Natural killer cell (primary cell): ENCODE measurements at regions not wholly inside any gene's neighbourhood (a gene's known extent, or its start where the extent isn't known, plus 50 kb on each side); places are given as distances from the start of the nearest gene placed in this dataset.

Experiments used
- ATAC-seq, 3 donors: fragments of 150-1000 bp in 2 of 3; fragments of 200-7000 bp in 1 of 3; cut with Tn5 transposase; 1 replicate in 1 of 3; 2 replicates in 2 of 3; pipeline ENCODE4 v1.10.0; 2021; ENCODE audit warnings: mild to moderate bottlenecking in 2 of 3, moderate library complexity in 2 of 3
- DNase-seq, 2 donors: peaks; one replicate each; pipeline versions ENCODE4 v3.0.0 to v3.0.0-alpha.2; 2013 to 2021; ENCODE audit warnings: mixed read lengths in 1 of 2
- H3K27ac ChIP-seq: one replicate; pipeline ENCODE4 v1.5.1; 2013; ENCODE audit warnings: mild to moderate bottlenecking, low read length
- H3K27me3 ChIP-seq: one replicate; pipeline ENCODE4 v1.6.1; 2013; ENCODE audit warnings: low read length; ENCODE audit not compliant: control insufficient read depth, insufficient read depth
- H3K36me3 ChIP-seq: one replicate; pipeline ENCODE4 v1.6.1; 2013; ENCODE audit warnings: low read length; ENCODE audit not compliant: control insufficient read depth, insufficient read depth
- H3K4me1 ChIP-seq: one replicate; pipeline ENCODE4 v1.6.1; 2013; ENCODE audit warnings: low read length; ENCODE audit not compliant: control insufficient read depth, insufficient read depth
- H3K4me3 ChIP-seq: one replicate; pipeline ENCODE4 v1.5.1; 2013; ENCODE audit warnings: low read length
- H3K9me3 ChIP-seq: one replicate; pipeline ENCODE4 v1.6.1; 2013; ENCODE audit warnings: low read length; ENCODE audit not compliant: control insufficient read depth, insufficient read depth
- H3K27ac Mint-ChIP-seq, 2 donors: one replicate each; pipeline ENCODE4 v1.8.0; 2022; ENCODE audit warnings: mild to moderate bottlenecking in 2 of 2, mixed read lengths in 2 of 2, moderate library complexity in 1 of 2
- H3K27me3 Mint-ChIP-seq, 2 donors: one replicate each; pipeline ENCODE4 v1.8.0; 2022; ENCODE audit warnings: low read depth in 2 of 2, mixed read lengths in 2 of 2
- H3K36me3 Mint-ChIP-seq: one replicate; pipeline ENCODE4 v1.8.0; 2022; ENCODE audit warnings: mixed read lengths
- H3K4me1 Mint-ChIP-seq, 2 donors: one replicate each; pipeline ENCODE4 v1.8.0; 2022; ENCODE audit warnings: mixed read lengths in 2 of 2
- H3K4me3 Mint-ChIP-seq: one replicate; pipeline ENCODE4 v1.8.0; 2022; ENCODE audit warnings: mild to moderate bottlenecking, moderate library complexity, mixed read lengths
- H3K9me3 Mint-ChIP-seq, 2 donors: one replicate each; pipeline ENCODE4 v1.8.0; 2022; ENCODE audit warnings: mixed read lengths in 2 of 2
- CTCF ChIP-seq: fragments of 200-600 bp; IDR thresholded peaks from one replicate; pipeline ENCODE4 v1.8.0; 2022; ENCODE audit warnings: antibody characterized with exemption
- WGBS: methylation state at CpG from one replicate; pipeline ENCODE4 v1.1.7; 2013; ENCODE audit warnings: missing lambda C conversion rate; ENCODE audit not compliant: insufficient coverage; 5-methylcytosine and 5-hydroxymethylcytosine counted together
- intact Hi-C: fragments of 100-400 bp; cut with micrococcal nuclease; formaldehyde crosslinking; loops from one replicate; pipeline ENCODE4 v1.14.2; 2022

- H3K9me3 ChIP-seq = no peaks in the 10 kb centered on the region
- H3K36me3 ChIP-seq = no peaks in the 10 kb centered on the region
- Mint-ChIP-seq H3K4me1 (no peaks in the 10 kb centered on the region), H3K27ac (no peak overlapping the region), H3K36me3 (no peaks in the 10 kb centered on the region), H3K9me3 (no peaks in the 10 kb centered on the region), H3K4me3 (no peak overlapping the region), H3K27me3 (peaks cover 0 to 17% of the 10 kb centered on the region in 2 donors)
- no peak overlapping the region for H3K27ac ChIP-seq
- intact Hi-C loops = loop anchor here (2.0 kb wide), 1 partner anchor 134 kb away; no protein-coding TSS in a partner anchor
- H3K4me1 ChIP-seq = no peaks in the 10 kb centered on the region
- H3K27me3 ChIP-seq = no peaks in the 10 kb centered on the region
- peak; percentile 33 for TF ChIP-seq CTCF
- H3K4me3 ChIP-seq = no peak overlapping the region
- DNase-seq (peak in 1 of 2 donors; percentile 26), ATAC-seq (no peak)
- 40% methylated on average over 13 of the region's 13 CpGs for WGBS
Observed at GRCh38 chr9:87812375-87813118, 70.1 kb upstream of the SPATA31E1 start.

GRCh38 chr9:87813119-87813463, 69.6 kb upstream of the SPATA31E1 start:
- TF ChIP-seq CTCF = no peak
- intact Hi-C loops = loop anchor here (2.0 kb wide), 1 partner anchor 134 kb away; no protein-coding TSS in a partner anchor
- no peaks in the 10 kb centered on the region for H3K36me3 Mint-ChIP-seq
- peaks cover 0 to 17% of the 10 kb centered on the region in 2 donors for H3K27me3 Mint-ChIP-seq
- H3K4me1 Mint-ChIP-seq = no peaks in the 10 kb centered on the region
- no peak overlapping the region for H3K4me3 Mint-ChIP-seq
- H3K27me3 ChIP-seq = no peaks in the 10 kb centered on the region
- H3K9me3 ChIP-seq = no peaks in the 10 kb centered on the region
- H3K27ac Mint-ChIP-seq = no peak overlapping the region
- no peaks in the 10 kb centered on the region for H3K4me1 ChIP-seq
- no peak overlapping the region for H3K27ac ChIP-seq
- no peak for DNase-seq
- H3K36me3 ChIP-seq = no peaks in the 10 kb centered on the region
- WGBS = 65% methylated on average over 7 of the region's 7 CpGs
- no peak for ATAC-seq
- H3K9me3 Mint-ChIP-seq = no peaks in the 10 kb centered on the region
- H3K4me3 ChIP-seq = no peak overlapping the region

- H3K9me3 Mint-ChIP-seq = no peaks in the 10 kb centered on the region
- no peak for TF ChIP-seq CTCF
- H3K4me1 Mint-ChIP-seq = no peaks in the 10 kb centered on the region
- H3K36me3 Mint-ChIP-seq = no peaks in the 10 kb centered on the region
- ATAC-seq (no peak), DNase-seq (peak in 1 of 2 donors; percentile 9)
- Histone ChIP-seq H3K36me3 (no peaks in the 10 kb centered on the region), H3K27me3 (no peaks in the 10 kb centered on the region), H3K27ac (no peak overlapping the region), H3K4me1 (no peaks in the 10 kb centered on the region), H3K4me3 (no peak overlapping the region), H3K9me3 (no peaks in the 10 kb centered on the region)
- intact Hi-C loops = no loop called here
- peaks cover 0 to 10% of the 10 kb centered on the region in 2 donors for H3K27me3 Mint-ChIP-seq
- WGBS = 54% methylated on average over 2 of the region's 2 CpGs
- H3K4me3 Mint-ChIP-seq = no peak overlapping the region
- H3K27ac Mint-ChIP-seq = no peak overlapping the region
Observed at GRCh38 chr9:87816036-87816435, 66.6 kb upstream of the SPATA31E1 start.

- 100% methylated on average over 1 of the region's 3 CpGs for WGBS
Observed at GRCh38 chr9:87818308-87818707, 64.4 kb upstream of the SPATA31E1 start.

More at GRCh38 chr9:87818308-87818707, 64.4 kb upstream of the SPATA31E1 start:
- Histone ChIP-seq H3K4me3 (no peak overlapping the region), H3K36me3 (no peaks in the 10 kb centered on the region), H3K27ac (no peak overlapping the region), H3K27me3 (no peaks in the 10 kb centered on the region), H3K9me3 (no peaks in the 10 kb centered on the region), H3K4me1 (no peaks in the 10 kb centered on the region)
- no peak overlapping the region for H3K4me3 Mint-ChIP-seq
- H3K4me1 Mint-ChIP-seq = no peaks in the 10 kb centered on the region
- intact Hi-C loops = no loop called here
- TF ChIP-seq CTCF = no peak
- no peaks in the 10 kb centered on the region for H3K36me3 Mint-ChIP-seq
- H3K27ac Mint-ChIP-seq = no peak overlapping the region
- H3K27me3 Mint-ChIP-seq = peaks cover 2 to 8% of the 10 kb centered on the region in 2 donors
- ATAC-seq = no peak
- no peak for DNase-seq
- no peaks in the 10 kb centered on the region for H3K9me3 Mint-ChIP-seq
